Lower lobe of right lung (tissue), 2 donors: ENCODE measurements at regions not wholly inside any gene's neighbourhood (a gene's known extent, or its start where the extent isn't known, plus 50 kb on each side); places are given as distances from the start of the nearest gene placed in this dataset.
A peak's percentile ranks its signal among the peaks of the same experiment; 100 is the strongest.
"Not testable (repeated sequence)": the region's sequence is repeated elsewhere in the genome, so short reads cannot be mapped to it uniquely, and the experiment has no call there.

Experiments
- ATAC-seq, 2 donors: fragments of 200-7000 bp; cut with Tn5 transposase; one replicate each; pipeline ENCODE4 v1.9.1; 2020 to 2022; ENCODE audit warnings: mild to moderate bottlenecking in 2 of 2, moderate library complexity in 2 of 2
- DNase-seq: peaks from one replicate; pipeline ENCODE4 v3.0.0-alpha.2; 2020
- H3K27ac ChIP-seq: fragments of 200-600 bp; one replicate; pipeline ENCODE4 v1.8.0; 2022
- H3K27me3 ChIP-seq: fragments of 200-600 bp; one replicate; pipeline ENCODE4 v1.8.0; 2022; ENCODE audit warnings: low read depth
- H3K36me3 ChIP-seq: fragments of 200-600 bp; one replicate; pipeline ENCODE4 v1.8.0; 2022; ENCODE audit warnings: mild to moderate bottlenecking
- H3K4me1 ChIP-seq: fragments of 200-600 bp; one replicate; pipeline ENCODE4 v1.8.0; 2022
- H3K4me3 ChIP-seq: fragments of 200-600 bp; one replicate; pipeline ENCODE4 v1.8.0; 2022; ENCODE audit warnings: mild to moderate bottlenecking
- H3K9me3 ChIP-seq: fragments of 200-600 bp; one replicate; pipeline ENCODE4 v1.8.0; 2022
- CTCF ChIP-seq: fragments of 200-600 bp; IDR thresholded peaks from one replicate; pipeline ENCODE4 v1.8.0; 2022; ENCODE audit warnings: antibody characterized with exemption, mild to moderate bottlenecking
- intact Hi-C: fragments of 100-400 bp; cut with DNase I; formaldehyde crosslinking; loops from one replicate; pipeline ENCODE4 v1.11.0; 2022
- donor health status: DM: no; HTN: yes; CAD: no; lungs with severe emphysema.

- ATAC-seq, H3K36me3 ChIP-seq, H3K27ac ChIP-seq, H3K9me3 ChIP-seq, intact Hi-C loops, H3K4me1 ChIP-seq, DNase-seq, H3K4me3 ChIP-seq: not testable (repeated sequence)
- peaks cover 25% of the 10 kb centered on the region for H3K27me3 ChIP-seq
- peak; percentile 27 for TF ChIP-seq CTCF
Measured at GRCh38 chr15:98295101-98295759, 334.7 kb downstream of the ARRDC4 start.

- DNase-seq (no peak), ATAC-seq (no peak)
- Histone ChIP-seq H3K9me3 (no peaks in the 10 kb centered on the region), H3K36me3 (no peaks in the 10 kb centered on the region), H3K4me1 (no peaks in the 10 kb centered on the region), H3K27me3 (peaks cover 14% of the 10 kb centered on the region), H3K27ac (no peak overlapping the region), H3K4me3 (no peak overlapping the region)
- no peak for TF ChIP-seq CTCF
- intact Hi-C loops = no loop called here
Measured at GRCh38 chr15:98296653-98297052, 336.1 kb downstream of the ARRDC4 start.

GRCh38 chr15:98304371-98304770, 343.9 kb downstream of the ARRDC4 start:
- no peak for TF ChIP-seq CTCF

GRCh38 chr15:98308117-98308516, 340.2 kb upstream of the IGF1R start:
- intact Hi-C loops = no loop called here
- no peak for TF ChIP-seq CTCF
- Histone ChIP-seq H3K4me3 (no peak overlapping the region), H3K27ac (no peak overlapping the region), H3K9me3 (no peaks in the 10 kb centered on the region), H3K36me3 (no peaks in the 10 kb centered on the region), H3K4me1 (no peaks in the 10 kb centered on the region), H3K27me3 (no peaks in the 10 kb centered on the region)
- no peak for DNase-seq
- no peak for ATAC-seq

More at GRCh38 chr15:98304371-98304770, 343.9 kb downstream of the ARRDC4 start:
- H3K27ac ChIP-seq = no peak overlapping the region
- intact Hi-C loops = no loop called here
- no peaks in the 10 kb centered on the region for H3K9me3 ChIP-seq
- H3K36me3 ChIP-seq = no peaks in the 10 kb centered on the region
- DNase-seq = no peak
- no peak for ATAC-seq
- no peak overlapping the region for H3K4me3 ChIP-seq
- H3K27me3 ChIP-seq = no peaks in the 10 kb centered on the region
- H3K4me1 ChIP-seq = no peaks in the 10 kb centered on the region

GRCh38 chr15:98311566-98312188, 336.7 kb upstream of the IGF1R start:
- no peak overlapping the region for H3K4me3 ChIP-seq
- no peak overlapping the region for H3K27ac ChIP-seq
- DNase-seq (peak; percentile 70), ATAC-seq (peak; percentile 54 to 57)
- peak; percentile 86 for TF ChIP-seq CTCF
- no peaks in the 10 kb centered on the region for H3K4me1 ChIP-seq
- intact Hi-C loops = loop anchor here (5.0 kb wide), 1 partner anchor 111 kb away; no protein-coding TSS in a partner anchor
- no peaks in the 10 kb centered on the region for H3K27me3 ChIP-seq
- H3K36me3 ChIP-seq = no peaks in the 10 kb centered on the region
- H3K9me3 ChIP-seq = no peaks in the 10 kb centered on the region
